PC-3 (cell line): ENCODE measurements at regions not wholly inside any gene's neighbourhood (a gene's known extent, or its start where the extent isn't known, plus 50 kb on each side); places are given as distances from the start of the nearest gene placed in this dataset.

Experiments used
- ATAC-seq: fragments of 200-7000 bp; cut with Tn5 transposase; 2 replicates; pipeline ENCODE4 v1.9.1; 2020; ENCODE audit warnings: mild to moderate bottlenecking, moderate library complexity
- BruUV-seq: library from RNA; stranded (reverse); fragments of 400-500 nt; replicated peaks from 2 replicates; lab custom pipeline; 2021; lab: Mats Ljungman, UMichigan
- CTCF ChIA-PET: fragments of 300-600 bp; sonication (Branson Sonifier 250); formaldehyde crosslinking; loops from one replicate; lab custom pipeline; 2022; ENCODE audit warnings: antibody characterized with exemption; lab: Charles Lee
- POLR2A ChIA-PET: fragments of 300-600 bp; sonication (Branson Sonifier 250); formaldehyde crosslinking; loops from one replicate; lab custom pipeline; 2022; ENCODE audit warnings: antibody characterized with exemption; ENCODE audit not compliant: unreplicated experiment; lab: Charles Lee
- DNase-seq: peaks from one replicate; pipeline ENCODE4 v3.0.0-alpha.2; 2015
- H2AFZ ChIP-seq: fragments of 300-600 bp; sonication (generic); 2 replicates; pipeline ENCODE4 v1.6.0; 2016; ENCODE audit warnings: antibody characterized with exemption, low read length
- H3F3A ChIP-seq: fragments of 300-600 bp; sonication (generic); one replicate; pipeline ENCODE4 v1.6.0; 2017; ENCODE audit warnings: antibody characterized with exemption, low read length, control low read depth, mild to moderate bottlenecking; ENCODE audit not compliant: unreplicated experiment
- H3K27ac ChIP-seq: fragments of 300-600 bp; sonication (generic); 2 replicates; pipeline ENCODE4 v1.5.1; 2016; ENCODE audit warnings: mild to moderate bottlenecking, low read length
- H3K27me3 ChIP-seq: fragments of 300-600 bp; sonication (generic); 2 replicates; pipeline ENCODE4 v1.6.1; 2016; ENCODE audit warnings: low read length, mixed read lengths
- H3K36me3 ChIP-seq: fragments of 300-600 bp; sonication (generic); 2 replicates; pipeline ENCODE4 v1.6.1; 2016; ENCODE audit warnings: low read depth, mixed run types, low read length, mixed read lengths
- H3K4me1 ChIP-seq: fragments of 300-600 bp; sonication (generic); 2 replicates; pipeline ENCODE4 v1.5.1; 2016; ENCODE audit warnings: low read length; ENCODE audit not compliant: insufficient read depth
- H3K4me2 ChIP-seq: fragments of 300-600 bp; sonication (generic); 2 replicates; pipeline ENCODE4 v1.6.0; 2016; ENCODE audit warnings: low read length
- H3K4me3 ChIP-seq: fragments of 300-600 bp; sonication (generic); 2 replicates; pipeline ENCODE4 v1.5.1; 2016; ENCODE audit warnings: mild to moderate bottlenecking, low read length, mixed read lengths
- H3K79me2 ChIP-seq: fragments of 300-600 bp; sonication (generic); 2 replicates; pipeline ENCODE4 v1.6.1; 2017; ENCODE audit warnings: low read length, mixed read lengths
- H3K9ac ChIP-seq: fragments of 300-600 bp; sonication (generic); 2 replicates; pipeline ENCODE4 v1.6.0; 2016; ENCODE audit warnings: mild to moderate bottlenecking, low read length
- H3K9me2 ChIP-seq: fragments of 300-600 bp; sonication (generic); replicated peaks from 2 replicates; pipeline ENCODE4 v1.6.1; 2016; ENCODE audit warnings: mixed run types, low read length, mixed read lengths
- H3K9me3 ChIP-seq: fragments of 300-600 bp; sonication (generic); 2 replicates; pipeline ENCODE4 v1.6.1; 2016; ENCODE audit warnings: low read length, mixed read lengths
- H4K20me1 ChIP-seq: fragments of 300-600 bp; sonication (generic); 2 replicates; pipeline ENCODE4 v1.6.1; 2016; ENCODE audit warnings: low read length, mixed read lengths
- CTCF ChIP-seq: fragments of 300-600 bp; sonication (generic); conservative IDR thresholded peaks from 2 replicates; pipeline ENCODE4 v1.5.1; 2017; ENCODE audit warnings: antibody characterized with exemption, low read depth, mild to moderate bottlenecking, low read length
- EZH2 ChIP-seq: fragments of 300-600 bp; sonication (generic); IDR thresholded peaks from one replicate; pipeline ENCODE4 v1.6.1; 2017; ENCODE audit warnings: antibody characterized with exemption, mild to moderate bottlenecking, low read length; ENCODE audit not compliant: unreplicated experiment
- EZH2phosphoT487 ChIP-seq: fragments of 300-600 bp; sonication (generic); IDR thresholded peaks from 2 replicates; pipeline ENCODE4 v1.6.1; 2018; ENCODE audit warnings: mild to moderate bottlenecking, antibody characterized with exemption, low read length, borderline replicate concordance
- intact Hi-C: fragments of 100-400 bp; cut with micrococcal nuclease; formaldehyde crosslinking; loops from 2 replicates; pipeline ENCODE4 v1.9.0; 2023

DNA sequence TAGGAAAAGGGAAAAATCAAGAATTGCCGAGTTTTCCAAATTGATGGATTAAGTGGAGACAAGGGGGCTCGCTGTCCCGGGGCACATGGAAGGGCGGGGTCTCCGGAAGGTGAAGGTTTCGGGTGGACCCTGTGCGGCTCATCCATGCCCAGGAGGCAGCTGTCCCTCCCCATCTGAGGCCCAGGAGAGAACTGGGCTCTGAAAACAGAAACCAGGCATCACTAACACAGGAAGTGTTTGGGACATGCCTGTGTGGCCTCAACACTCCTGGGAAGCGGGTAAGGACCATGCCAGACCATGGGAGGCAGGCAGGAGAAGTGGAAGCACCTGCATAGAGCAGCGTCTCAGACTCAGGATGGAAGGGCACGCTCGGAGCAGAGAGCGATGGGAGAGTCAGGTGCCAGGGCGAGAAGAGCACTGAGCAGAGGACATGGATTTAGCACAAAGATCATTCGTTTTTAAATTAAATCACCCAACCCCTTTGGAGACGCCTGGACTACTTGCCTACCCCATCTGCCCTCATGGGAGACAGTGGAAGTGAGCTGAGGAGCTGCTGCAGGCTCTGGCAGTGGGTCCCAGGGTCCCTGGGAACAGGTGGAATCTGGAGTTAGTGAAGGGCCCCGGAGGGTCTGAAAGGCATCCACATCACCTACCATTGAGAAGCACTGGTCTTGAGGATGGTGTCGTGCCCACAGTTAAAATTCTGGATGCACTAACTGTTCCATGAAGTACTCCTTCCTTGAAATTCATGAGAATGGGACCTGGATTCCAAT, 183.2 kb upstream of the SOX1 start:
- ChIA-PET CTCF (no interaction called here), POLR2A (no interaction called here)
- Histone ChIP-seq H3K27me3 (peaks cover 4% of the 10 kb centered on the region; the same call in 1 of the 2 replicates), H3K9me3 (no peaks in the 10 kb centered on the region), H3K36me3 (no peaks in the 10 kb centered on the region), H3K4me1 (no peaks in the 10 kb centered on the region), H3K79me2 (no peaks in the 10 kb centered on the region), H3K27ac (no peak overlapping the region), H3K4me2 (no peak overlapping the region), H3K9me2 (no peaks in the 10 kb centered on the region), H3K4me3 (no peak overlapping the region), H3K9ac (no peak overlapping the region), H4K20me1 (no peaks in the 10 kb centered on the region), H2AFZ (no peak overlapping the region), H3F3A (no peaks in the 10 kb centered on the region)
- DNase-seq (no peak), ATAC-seq (no peak)
- intact Hi-C loops = no loop called here
- TF ChIP-seq CTCF (no peak), EZH2phosphoT487 (no peak), EZH2 (no peak)
- no TSS peak for BruUV-seq

GRCh38 chr13:111886217-111886945, 180.6 kb upstream of the SOX1 start:
- Histone ChIP-seq H3K9me2 (no peaks in the 10 kb centered on the region), H3K27me3 (no peaks in the 10 kb centered on the region; the same call in 1 of the 2 replicates), H2AFZ (no peak overlapping the region), H4K20me1 (no peaks in the 10 kb centered on the region), H3K27ac (no peak overlapping the region), H3K9me3 (no peaks in the 10 kb centered on the region), H3K4me1 (no peaks in the 10 kb centered on the region), H3K4me3 (no peak overlapping the region), H3K9ac (no peak overlapping the region), H3F3A (no peaks in the 10 kb centered on the region), H3K4me2 (no peak overlapping the region), H3K36me3 (no peaks in the 10 kb centered on the region), H3K79me2 (no peaks in the 10 kb centered on the region)
- no TSS peak for BruUV-seq
- ChIA-PET POLR2A (no interaction called here), CTCF (no interaction called here)
- no peak for DNase-seq
- no peak for ATAC-seq
- intact Hi-C loops = no loop called here
- no peak for TF ChIP-seq EZH2

- no TSS peak for BruUV-seq
- intact Hi-C loops = no loop called here
- ATAC-seq (no peak), DNase-seq (no peak)
- Histone ChIP-seq H3K9ac (no peak overlapping the region), H3F3A (no peaks in the 10 kb centered on the region), H3K4me2 (no peak overlapping the region), H3K9me2 (no peaks in the 10 kb centered on the region), H3K27ac (no peak overlapping the region), H2AFZ (no peak overlapping the region), H4K20me1 (no peaks in the 10 kb centered on the region), H3K4me1 (no peaks in the 10 kb centered on the region), H3K79me2 (no peaks in the 10 kb centered on the region), H3K27me3 (peaks cover 14% of the 10 kb centered on the region), H3K4me3 (no peak overlapping the region), H3K9me3 (no peaks in the 10 kb centered on the region), H3K36me3 (no peaks in the 10 kb centered on the region)
- ChIA-PET POLR2A (no interaction called here), CTCF (no interaction called here)
- no peak for TF ChIP-seq EZH2phosphoT487
- no peak for TF ChIP-seq EZH2
- no peak for TF ChIP-seq CTCF
Observed at GRCh38 chr13:111893071-111893606, 173.8 kb upstream of the SOX1 start.
